ENCODE measurements at regions not wholly inside any gene's neighbourhood (a gene's known extent, or its start where the extent isn't known, plus 50 kb on each side); places are given as distances from the start of the nearest gene placed in this dataset.

DNA sequence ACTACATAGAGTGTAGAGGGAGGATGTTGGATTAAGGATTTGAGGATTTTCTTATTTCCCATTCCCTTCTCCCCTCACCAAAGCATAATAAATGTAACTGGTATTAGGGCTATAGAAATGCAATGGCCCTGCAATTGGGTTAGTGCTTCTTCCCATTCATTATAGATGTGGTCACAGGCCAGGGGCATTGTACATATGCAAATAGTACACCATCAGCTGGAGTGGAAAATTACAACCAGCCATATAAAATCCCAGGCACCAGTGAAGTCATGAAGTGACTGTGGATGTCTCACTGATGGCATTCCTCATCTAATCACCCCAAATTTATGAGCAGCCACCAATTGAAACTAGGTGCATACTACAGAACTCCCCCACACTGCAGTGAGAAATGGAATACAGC lies 105.9 kb downstream of the PLK2 start:
- Mint-ChIP-seq H3K27ac (ENCODE audit: unreplicated experiment) (no peak overlapping the region), H3K9me3 (ENCODE audit: low read depth, unreplicated experiment) (no peaks in the 10 kb centered on the region), H3K4me1 (ENCODE audit: low read depth, unreplicated experiment) (no peaks in the 10 kb centered on the region), H3K4me3 (ENCODE audit: low read depth, unreplicated experiment) (no peak overlapping the region), H3K27me3 (ENCODE audit: unreplicated experiment) (no peaks in the 10 kb centered on the region), H3K36me3 (ENCODE audit: insufficient read depth, unreplicated experiment) (no peaks in the 10 kb centered on the region)
- DNase-seq = no peak
- CTCF ChIA-PET = no interaction called here
- intact Hi-C loops (cut with micrococcal nuclease; ENCODE audit: unreplicated experiment) = no loop called here
- BruUV-seq (replicated peaks) = no TSS peak
- TF ChIP-seq CTCF (IDR thresholded peaks at IDR 0.05; ENCODE audit: unreplicated experiment) = no peak

GRCh38 chr5:58351190-58351589 lies 108.7 kb downstream of the PLK2 start:
- no peak for DNase-seq
- Mint-ChIP-seq H3K27me3 (ENCODE audit: unreplicated experiment) (no peaks in the 10 kb centered on the region), H3K4me3 (ENCODE audit: low read depth, unreplicated experiment) (no peak overlapping the region), H3K9me3 (ENCODE audit: low read depth, unreplicated experiment) (no peaks in the 10 kb centered on the region), H3K36me3 (ENCODE audit: insufficient read depth, unreplicated experiment) (no peaks in the 10 kb centered on the region), H3K4me1 (ENCODE audit: low read depth, unreplicated experiment) (no peaks in the 10 kb centered on the region), H3K27ac (ENCODE audit: unreplicated experiment) (no peak overlapping the region)
- BruUV-seq (replicated peaks) = no TSS peak
- CTCF ChIA-PET = no interaction called here
- intact Hi-C loops (cut with micrococcal nuclease; ENCODE audit: unreplicated experiment) = no loop called here
- no peak for TF ChIP-seq CTCF (IDR thresholded peaks at IDR 0.05; ENCODE audit: unreplicated experiment)

GRCh38 chr5:58348996-58349728 lies 110.7 kb downstream of the PLK2 start:
- BruUV-seq (replicated peaks) = no TSS peak
- Mint-ChIP-seq H3K27ac (ENCODE audit: unreplicated experiment) (no peak overlapping the region), H3K4me1 (ENCODE audit: low read depth, unreplicated experiment) (no peaks in the 10 kb centered on the region), H3K9me3 (ENCODE audit: low read depth, unreplicated experiment) (no peaks in the 10 kb centered on the region), H3K36me3 (ENCODE audit: insufficient read depth, unreplicated experiment) (no peaks in the 10 kb centered on the region), H3K4me3 (ENCODE audit: low read depth, unreplicated experiment) (no peak overlapping the region), H3K27me3 (ENCODE audit: unreplicated experiment) (no peaks in the 10 kb centered on the region)
- CTCF ChIA-PET = no interaction called here
- no peak for DNase-seq
- TF ChIP-seq CTCF (IDR thresholded peaks at IDR 0.05; ENCODE audit: unreplicated experiment) = no peak
- intact Hi-C loops (cut with micrococcal nuclease; ENCODE audit: unreplicated experiment) = no loop called here

GRCh38 chr5:58346041-58346440 lies 113.8 kb downstream of the PLK2 start:
- no peaks in the 10 kb centered on the region for H3K36me3 Mint-ChIP-seq (ENCODE audit: insufficient read depth, unreplicated experiment)
- BruUV-seq (replicated peaks) = no TSS peak

More at GRCh38 chr5:58346041-58346440, 113.8 kb downstream of the PLK2 start:
- Mint-ChIP-seq H3K9me3 (ENCODE audit: low read depth, unreplicated experiment) (no peaks in the 10 kb centered on the region), H3K4me1 (ENCODE audit: low read depth, unreplicated experiment) (no peaks in the 10 kb centered on the region), H3K4me3 (ENCODE audit: low read depth, unreplicated experiment) (no peak overlapping the region), H3K27ac (ENCODE audit: unreplicated experiment) (no peak overlapping the region), H3K27me3 (ENCODE audit: unreplicated experiment) (no peaks in the 10 kb centered on the region)
- intact Hi-C loops (cut with micrococcal nuclease; ENCODE audit: unreplicated experiment) = no loop called here
- CTCF ChIA-PET = no interaction called here
- no peak for DNase-seq
- TF ChIP-seq CTCF (IDR thresholded peaks at IDR 0.05; ENCODE audit: unreplicated experiment) = no peak
